ENCODE measurements at regions not wholly inside any gene's neighbourhood (a gene's known extent, or its start where the extent isn't known, plus 50 kb on each side); places are given as distances from the start of the nearest gene placed in this dataset.

DNA sequence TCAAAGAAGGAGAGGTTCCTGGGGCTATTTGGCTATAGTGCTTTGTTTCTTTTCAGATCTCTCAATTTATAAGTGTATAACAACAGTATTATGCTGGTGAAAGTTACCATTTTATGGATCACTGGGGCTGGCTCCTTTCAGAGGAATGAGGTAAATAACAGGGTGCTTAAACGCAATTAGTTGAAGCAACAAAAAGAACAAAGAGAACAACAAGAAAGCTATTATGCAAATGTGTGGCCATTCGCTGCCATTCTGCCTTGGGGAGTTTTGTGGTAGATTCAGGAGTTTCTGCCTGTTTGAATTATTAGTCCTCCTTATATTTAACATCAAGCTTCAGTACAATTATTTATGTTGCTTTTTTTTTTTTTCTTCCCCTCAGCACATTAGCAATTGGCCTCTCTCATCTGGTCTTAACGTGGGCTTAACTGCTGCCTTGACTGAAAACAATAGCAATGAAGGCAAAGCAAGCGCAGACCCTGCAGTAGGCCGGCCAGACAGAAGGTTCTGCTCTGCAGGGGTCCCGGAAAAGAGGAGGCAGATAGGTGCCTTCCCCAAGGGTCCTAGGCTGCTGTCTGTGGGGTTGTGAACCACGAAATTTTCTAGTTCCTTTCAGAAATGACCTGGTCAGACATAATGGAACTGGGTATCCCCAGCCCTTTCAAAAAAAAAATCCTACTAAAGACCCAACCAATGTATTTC is 339.9 kb upstream of the PODXL start:
- no peak for DNase-seq

DNA sequence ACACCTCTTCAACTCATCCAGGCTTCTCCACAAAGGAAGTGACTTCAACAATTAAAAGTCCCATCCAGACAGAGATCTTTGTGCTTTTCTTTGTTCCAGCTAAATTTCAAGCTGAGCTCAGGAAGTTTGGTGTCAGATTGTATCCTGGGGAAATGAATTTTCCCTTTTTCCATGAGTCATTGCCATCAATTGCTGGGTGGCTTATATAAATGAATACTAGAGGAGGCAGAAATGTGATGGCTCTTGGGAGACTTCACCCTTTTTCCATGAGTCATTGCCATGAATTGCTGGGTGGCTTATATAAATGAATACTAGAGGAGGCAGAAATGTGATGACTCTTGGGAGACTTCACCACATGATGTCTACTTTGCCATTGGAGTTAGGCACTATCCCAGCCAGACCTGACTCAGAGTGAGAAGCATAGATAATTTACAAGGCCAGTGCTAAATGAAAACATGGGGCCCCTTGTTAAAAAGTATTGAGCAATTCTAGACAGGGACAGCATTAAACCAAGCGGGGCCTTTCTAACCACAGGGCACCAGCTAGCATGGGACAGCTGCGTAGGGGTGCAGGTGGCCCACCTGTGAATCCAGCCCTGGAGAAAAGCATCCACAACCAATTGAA is 339.2 kb upstream of the PODXL start:
- no peak for DNase-seq

DNA sequence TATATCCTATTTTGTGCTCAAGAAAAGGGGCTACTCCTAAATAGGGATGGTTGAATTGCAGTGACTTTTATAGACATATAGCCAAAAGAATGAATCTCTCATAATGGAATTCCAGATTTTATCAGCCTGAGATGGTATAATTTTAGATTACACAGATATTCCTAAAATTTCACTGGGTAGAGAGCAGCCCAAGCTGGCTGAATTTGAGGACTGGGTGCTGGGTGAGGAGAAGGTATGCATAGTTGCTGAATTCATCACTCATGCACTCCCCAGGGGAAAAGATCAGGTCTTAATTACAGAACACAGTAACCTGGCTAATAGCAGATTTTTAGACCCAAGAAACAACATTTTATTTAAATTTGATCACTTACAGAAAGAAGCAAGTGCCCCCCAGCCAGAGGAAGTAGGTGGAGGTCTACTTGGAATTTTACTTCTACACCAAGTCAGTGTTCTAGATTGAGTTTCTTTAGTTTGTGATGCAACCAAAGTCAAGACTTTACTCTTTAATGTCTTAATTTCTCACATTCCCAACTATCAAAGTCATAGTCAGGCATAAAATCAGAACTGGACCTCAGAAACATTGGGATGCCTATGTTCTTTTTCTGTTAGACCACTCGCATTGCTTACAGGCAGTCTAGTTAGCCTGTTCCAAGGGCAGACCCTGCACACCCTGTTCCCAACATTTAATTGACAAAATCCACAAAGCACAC is 337.4 kb upstream of the PODXL start:
- no peak for DNase-seq

DNA sequence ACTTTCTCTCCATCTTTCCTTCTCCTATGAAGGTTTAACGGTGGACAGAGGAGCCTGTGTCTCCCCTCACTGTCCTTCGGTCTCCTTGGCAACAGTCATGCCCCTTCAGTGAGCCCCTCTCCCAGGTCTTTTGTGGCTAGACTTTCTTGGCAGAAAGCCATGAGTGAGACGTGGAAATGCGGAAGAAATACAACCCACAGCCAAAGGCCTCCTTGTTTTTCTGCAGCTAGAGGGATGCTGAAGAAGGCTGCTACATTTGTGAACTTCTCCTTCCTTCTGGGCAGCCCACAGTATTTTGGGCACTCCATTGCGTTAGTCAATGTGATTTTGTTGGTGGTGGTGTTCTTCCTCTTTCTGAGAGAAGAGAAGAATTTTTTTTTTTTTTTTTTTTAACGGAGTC is 333.7 kb upstream of the PODXL start:
- no peak for DNase-seq

DNA sequence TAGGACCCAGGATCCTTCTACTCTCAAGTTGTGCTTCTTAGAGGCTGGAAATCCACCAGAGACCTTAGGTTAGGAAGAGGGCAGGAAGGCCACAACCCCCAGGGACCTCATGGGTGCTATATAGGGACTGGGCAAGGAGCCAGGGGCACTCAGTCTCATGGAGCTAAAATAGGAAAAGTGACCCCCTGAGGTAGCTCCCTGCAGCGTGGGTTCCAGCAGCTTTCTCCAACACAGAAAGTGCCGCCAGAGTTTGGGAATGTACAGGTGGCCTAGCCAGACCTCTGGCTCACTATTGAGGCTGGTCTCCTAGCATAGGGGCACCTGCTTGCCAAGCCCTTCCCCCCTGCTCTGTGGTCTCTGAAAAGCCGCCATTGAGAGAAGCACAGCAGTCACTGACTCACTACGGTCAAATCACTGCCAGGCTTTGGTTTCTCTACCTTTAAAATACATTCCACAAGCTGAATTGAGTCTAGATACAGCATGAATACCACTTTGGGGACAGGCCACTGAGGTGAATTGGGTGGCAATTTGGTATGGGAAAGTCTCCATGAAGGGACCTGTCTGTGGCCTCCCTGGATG is 333.2 kb upstream of the PODXL start:
- no peak for DNase-seq

DNA sequence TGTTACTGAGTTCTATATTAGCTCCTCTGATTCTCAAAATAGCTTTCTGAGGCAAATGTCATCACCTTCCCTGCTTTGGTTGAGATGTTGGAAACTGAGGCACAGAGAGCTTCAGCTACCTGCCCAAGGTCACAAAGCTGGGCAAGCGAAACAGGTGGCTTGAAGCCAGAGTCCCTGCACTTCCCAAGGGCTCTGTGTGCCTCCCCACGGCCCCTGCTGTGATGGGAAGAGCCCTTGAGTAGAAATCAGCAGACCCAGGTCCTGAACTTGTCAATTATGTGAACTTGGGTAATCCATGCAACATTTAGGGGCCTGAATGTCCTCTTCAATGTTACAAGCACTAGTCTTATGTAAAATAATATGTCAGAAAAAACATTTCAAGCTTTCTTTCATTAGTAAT is 327.3 kb upstream of the PODXL start:
- DNase-seq = no peak

DNA sequence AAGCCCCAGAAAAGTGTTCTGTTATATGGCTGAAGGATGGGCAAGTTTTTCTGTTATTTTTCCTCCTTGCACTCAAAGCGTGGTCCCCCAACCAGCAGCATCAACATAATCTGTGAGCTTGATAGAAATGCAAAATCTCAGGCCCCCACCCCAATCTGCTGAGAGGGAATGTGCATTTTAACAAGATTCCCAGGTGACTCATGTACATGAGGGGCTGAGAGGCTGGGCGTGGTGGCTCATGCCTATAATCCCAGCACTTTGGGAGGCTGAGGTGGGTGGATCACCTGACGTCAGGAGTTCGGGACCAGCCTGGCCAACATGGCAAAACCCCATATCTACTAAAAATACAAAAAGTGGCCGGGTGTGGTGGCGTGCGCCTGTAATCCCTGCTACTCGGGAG is 326.8 kb upstream of the PODXL start:
- DNase-seq = no peak

DNA sequence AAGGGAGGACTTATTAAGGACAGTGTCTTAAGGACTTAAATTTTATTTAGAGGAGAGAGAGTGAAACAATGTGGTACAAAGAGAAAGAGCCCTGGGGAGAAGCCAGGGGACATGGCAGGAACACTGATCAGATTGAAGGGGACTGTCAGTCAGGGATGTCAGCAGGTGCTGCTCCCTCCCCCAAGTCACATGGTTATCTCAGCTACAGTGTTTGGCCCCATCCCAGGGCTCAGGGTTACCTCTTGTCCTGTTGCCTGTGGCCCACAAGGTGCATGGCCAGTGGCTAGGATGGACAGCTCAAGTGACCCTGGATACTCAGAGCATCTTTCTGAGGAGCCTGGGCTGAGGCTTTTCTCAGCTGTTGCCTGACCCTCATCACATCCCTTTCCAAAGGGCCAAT is 325.9 kb upstream of the PODXL start:
- DNase-seq = no peak

DNA sequence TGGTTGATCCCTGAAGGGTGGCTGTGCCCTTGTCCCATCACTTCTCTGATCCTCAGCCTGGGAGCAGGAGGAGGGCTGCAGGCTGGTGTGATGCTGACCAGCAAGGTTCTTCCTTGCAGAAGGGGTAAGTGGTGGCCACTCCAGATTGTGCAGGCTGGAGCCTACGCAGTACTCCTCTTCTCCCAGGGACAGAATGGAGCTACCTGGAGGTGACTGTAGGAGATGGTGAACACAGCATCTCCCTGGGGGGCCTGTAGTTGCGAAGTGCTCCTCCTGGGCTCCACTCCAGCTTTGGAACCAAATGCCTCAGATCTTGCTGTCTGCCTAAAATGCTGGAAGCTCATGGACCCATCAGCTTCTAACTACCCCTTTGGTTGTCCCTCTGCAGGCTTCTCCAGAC is 323.6 kb upstream of the PODXL start:
- no peak for DNase-seq

DNA sequence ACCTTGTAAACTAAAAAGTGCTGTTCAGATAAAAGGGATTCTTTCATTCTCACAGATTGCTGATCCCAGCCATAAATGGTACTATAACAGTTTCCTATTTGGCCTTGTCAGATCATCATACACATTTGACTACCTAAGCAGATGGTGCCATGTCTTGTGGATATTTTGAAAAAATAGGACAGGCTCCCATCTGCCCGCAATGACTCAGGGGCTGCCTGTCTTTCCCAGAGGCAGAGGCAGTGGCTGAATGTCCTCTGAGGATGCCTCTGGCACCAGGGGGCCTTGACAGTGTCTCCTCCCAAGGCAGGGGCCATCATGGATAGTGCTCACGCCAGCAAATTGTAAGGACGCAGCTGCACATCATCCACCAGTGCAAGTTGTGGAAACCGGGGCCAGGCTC is 323.0 kb upstream of the PODXL start:
- DNase-seq = no peak

DNA sequence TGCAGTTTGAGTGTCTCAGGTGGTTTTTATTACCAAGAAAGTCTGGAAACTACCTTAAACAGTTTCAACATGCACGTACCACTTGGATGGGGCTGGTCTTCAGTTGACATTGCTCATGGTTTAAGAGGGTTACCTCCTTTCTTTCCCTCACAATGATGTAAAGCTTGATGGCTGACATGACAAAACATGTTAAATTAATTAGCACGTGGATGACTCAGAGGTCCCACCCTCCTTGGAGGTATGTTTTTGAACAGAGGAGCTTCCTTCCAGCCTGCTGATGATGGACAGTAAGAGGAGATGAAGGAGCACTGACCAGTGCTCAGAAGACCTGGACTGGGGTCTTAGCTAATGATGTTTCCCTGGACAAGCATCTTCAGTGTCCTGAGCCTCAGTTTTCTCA is 322.3 kb upstream of the PODXL start:
- DNase-seq = no peak

DNA sequence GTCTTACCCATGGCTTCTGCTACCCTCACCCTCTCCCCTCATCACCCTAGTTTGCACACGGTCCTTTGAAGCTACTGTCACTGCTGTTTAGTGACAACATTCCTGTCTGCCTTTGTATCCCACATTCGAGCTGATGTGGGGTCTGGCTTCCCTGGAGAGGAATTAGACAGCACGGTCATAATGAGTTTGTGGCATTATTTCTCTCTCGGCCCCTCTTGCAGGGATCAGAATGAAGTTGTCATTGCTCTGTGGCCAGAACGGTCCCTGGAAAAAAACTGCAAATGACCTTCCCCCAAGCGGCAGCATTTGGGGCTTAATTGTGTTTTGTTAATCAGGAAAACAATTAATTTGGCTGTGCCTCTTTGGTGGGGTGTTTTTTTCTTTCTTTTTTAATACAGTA is 317.2 kb upstream of the PODXL start:
- DNase-seq = no peak

DNA sequence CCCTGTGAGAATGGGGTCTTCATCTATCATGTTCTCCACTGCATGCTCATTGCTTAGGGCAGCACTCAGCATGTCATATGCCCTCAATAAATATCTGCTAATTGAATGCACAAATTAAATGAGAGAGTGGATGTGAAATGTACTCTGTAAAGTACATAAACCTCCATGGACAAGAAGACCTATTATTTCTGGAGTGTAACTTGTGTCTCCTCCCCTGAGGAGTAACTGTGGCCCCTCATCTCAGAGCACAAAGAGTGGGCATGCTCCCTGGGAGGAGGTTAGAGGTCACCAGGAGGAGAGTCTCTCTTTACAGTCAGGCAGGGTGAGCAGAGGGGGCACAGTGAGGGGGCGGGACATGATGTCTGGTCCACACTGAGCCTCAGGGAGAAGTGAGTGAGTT is 313.6 kb upstream of the PODXL start:
- DNase-seq = no peak

DNA sequence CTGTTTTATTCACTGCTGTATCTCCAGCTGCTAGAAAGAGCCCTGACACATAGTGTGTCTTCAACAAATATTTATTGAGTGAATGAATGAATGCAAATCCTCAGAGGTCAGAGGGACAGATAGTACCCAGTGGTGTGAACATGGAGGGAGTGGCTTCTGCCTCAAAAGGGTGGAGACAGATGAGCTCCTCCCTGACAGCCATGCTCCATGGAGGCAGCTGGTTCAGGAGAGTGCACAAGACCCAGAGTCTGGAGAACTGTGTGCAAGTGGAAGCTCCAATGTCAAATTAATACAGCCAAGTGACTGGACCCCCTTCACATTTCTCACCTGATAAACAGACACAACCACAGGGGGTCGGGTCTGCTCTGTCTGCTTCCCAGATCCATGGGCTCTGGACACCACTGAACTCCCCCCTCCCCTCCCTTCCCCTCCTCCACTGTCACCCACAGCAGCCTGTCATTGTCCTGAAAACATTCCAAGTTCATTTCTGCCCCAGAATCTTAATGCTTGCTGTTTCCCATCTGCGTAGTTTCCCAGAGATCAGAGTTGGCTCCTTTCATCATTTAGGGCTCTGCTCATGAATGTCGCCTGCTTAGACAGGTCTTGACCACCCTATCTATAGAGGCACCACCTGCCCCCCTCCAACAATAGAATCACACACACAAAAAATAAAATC is 312.9 kb upstream of the PODXL start:
- no peak for DNase-seq

DNA sequence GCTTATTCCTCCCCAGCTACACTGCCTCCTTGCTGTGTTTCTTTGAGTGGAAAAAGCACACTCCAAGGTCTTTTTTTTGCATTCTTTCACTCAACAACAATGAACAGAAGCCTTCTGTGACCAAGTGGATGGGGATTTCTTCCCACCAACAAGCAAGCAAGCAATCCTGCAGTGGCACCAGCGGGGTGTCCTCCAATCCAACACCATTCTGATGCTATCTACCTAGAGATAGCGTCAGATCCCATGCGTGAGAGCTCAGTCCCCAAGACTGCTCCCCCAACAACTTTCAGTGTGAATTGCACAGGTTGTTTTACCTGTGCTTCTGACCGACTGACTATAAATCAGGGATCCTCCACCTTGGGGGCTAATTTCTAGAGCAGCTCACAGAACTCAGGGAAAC is 311.0 kb upstream of the PODXL start:
- no peak for DNase-seq

DNA sequence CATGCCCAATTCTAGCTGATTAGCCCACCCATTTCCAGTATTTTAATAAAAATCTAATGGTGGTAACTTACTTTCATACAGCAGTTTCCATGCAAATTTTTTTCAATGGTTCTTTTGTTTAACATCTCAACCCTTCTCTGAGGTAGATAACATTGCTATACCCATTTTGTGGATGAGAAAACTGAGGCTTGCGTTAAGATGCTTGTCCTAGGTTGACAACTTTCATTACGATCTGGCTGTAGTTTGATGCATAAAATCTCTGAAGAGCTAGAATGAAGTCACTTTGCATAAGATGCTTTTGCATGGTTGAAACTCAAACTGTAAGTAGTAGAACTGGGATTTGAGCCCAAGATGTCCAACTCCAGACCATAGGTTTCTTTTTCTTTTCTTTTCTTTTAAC is 309.5 kb upstream of the PODXL start:
- DNase-seq = no peak

DNA sequence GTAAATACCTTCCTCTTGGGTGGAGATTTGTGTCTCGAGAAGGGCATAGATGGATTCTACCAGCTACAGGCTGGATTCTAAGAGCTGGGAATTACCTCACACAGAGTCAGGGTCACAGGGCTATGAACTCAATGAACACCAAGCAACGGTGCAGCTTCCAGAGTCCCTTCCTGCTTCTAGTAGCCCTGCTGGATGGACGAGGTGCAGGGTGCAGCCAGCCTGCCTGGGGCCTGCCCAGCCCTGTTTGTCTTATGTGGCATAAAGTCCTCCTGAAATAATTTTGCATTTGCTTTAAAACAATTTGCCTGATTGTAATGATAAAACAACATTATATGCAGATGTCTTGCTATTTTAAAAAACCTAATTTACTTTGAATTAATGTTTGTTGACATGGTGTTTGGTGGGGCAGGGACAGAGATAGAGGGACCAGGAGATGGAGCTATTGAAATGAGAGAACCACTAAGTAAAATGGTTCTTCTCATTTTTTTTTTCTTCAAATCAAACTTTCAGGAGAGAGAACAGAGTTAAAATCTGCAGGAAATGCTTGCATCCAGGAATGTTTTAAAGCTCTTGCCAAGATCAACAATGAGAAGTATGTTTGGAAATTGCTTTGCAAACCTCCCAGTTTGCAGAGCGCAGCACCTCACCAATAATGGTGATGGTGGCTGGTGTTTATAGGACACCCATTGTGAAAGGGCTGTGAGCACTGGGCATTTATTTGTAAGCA is 305.4 kb upstream of the PODXL start:
- no peak for DNase-seq

DNA sequence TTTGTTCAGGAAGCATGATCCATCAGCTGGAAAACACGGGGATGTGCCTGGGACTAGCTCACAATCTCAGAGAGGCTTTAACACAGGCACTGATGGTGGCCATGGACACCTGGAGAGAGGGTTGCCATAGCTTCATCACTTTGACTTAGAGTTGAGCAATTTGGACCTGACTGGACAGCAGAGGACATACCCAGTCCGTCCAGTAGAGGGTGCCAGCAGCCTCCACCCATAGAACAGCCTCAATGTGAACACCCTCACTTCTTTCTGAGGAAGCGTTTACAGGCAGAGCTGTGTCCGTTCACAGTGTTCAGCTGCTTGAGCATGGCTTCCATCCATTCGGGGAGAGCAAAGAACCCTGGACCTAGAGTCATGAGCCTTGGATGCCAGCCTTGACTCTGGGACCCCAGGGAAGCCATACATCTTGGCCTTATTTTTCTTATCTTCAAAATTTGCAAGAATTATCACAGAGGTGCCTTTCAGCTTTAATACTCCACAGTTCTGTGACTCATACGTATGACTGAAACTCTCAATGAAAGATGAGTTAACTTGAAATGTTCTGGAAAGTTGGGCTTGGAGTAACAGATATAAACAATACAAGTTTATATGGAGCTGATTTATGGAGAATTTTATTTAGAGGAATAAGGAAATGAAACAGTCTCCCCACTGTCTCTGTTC is 302.9 kb upstream of the PODXL start:
- peak; percentile 36 for DNase-seq

DNA sequence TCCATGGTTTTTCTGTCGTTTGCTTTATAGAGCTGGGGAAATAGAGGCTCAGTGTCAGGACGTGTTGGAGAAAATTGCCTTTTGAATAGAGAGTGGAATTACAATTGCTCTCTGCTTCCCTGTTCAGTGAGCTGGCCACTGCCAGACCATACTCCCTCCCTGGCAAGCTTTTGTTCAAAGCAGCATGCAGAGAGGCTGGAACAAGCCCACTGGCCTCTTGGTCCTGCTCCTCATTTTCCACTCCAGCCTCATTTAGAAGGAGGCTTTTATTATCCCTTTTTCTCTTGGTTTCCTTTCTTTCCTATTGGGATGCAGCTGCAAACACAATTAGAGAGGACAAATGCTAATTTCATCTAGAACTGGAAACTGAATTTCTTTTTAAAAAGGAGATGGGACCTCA is 302.2 kb upstream of the PODXL start:
- DNase-seq = no peak

DNA sequence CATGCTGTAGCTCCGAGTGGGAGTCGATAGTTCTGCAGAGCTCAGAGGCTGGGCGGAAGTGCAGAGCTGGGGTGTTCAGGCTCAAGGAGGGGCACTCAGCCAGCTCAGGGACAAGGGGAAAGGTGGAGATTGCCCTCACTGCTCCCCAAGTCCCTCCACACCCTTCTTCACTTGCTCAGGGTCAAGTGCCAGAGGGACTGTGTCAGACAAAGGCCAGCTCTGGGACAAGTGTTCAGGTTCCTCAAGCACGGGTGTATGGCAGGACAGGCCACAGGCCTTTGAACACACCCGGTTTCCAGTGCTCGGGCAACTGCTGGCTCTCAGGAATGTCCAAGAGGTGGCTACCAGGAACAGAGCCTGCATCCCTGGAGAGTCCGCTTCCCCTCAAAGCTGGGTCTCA is 293.0 kb upstream of the PODXL start:
- DNase-seq = no peak

DNA sequence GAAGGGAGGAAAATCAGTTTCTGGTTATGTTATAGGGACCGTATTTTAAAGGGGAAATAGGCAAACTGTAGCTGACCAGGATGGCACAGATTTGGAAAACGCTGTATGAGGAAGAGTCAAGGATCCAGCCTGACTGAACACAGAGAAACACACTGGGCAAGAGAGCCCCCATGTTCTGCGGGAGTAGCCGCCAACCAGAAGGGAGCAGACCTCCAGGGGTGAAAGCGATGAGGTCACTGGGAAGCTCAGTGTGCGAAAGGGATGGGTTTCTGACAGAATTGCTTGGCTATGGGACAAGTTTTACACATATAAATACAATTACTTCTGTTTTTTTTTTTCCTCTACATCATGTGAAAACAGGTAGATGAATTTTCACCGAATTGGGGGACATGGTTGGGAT is 291.6 kb upstream of the PODXL start:
- DNase-seq = no peak

DNA sequence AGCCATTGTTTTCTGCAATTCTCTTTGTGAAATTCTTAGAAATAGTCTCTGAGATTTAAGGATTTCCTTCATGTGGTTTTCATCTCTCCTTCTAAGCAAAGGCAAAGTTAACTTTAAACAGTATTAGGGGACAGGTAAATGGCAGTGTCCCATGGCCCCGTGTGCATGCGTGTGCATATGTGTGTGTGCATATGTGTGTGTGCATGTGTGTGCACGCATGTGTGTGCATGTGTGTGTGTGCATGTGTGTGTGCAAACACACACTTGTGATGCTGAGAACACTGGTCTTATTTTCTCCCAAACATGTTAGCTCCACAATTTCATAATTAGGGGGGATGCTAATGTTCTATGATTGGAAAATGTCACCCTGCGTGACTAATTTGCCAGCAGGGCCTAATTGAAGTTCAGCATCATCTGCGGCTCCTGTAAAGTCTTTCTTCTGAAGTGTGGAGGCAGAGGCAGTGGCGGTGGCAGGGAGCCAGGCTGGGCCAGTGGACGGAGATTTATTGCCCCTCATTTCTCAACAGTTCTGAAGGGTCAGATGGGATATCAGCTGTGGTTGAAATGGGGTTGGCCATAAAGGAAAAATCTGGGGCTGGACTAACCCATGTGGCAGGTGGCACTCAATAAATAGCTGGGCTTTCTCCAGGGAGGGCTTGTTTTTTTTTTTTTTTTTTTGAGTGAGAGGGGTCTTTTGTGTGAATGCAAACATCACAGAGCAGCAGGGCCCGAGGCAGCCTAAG is 289.3 kb upstream of the PODXL start:
- DNase-seq = no peak
